Breast epithelium (tissue), 4 donors: ENCODE measurements at regions not wholly inside any gene's neighbourhood (a gene's known extent, or its start where the extent isn't known, plus 50 kb on each side); places are given as distances from the start of the nearest gene placed in this dataset.
A peak's percentile ranks its signal among the peaks of the same experiment; 100 is the strongest.

Experiments
- DNase-seq, 2 donors: peaks; one replicate each; pipeline ENCODE4 v3.0.0-alpha.2; 2019; ENCODE audit warnings: low spot score in 2 of 2
- H3K27ac ChIP-seq, 2 donors: fragments of 200-600 bp; sonication (generic) in 1 of 2; one replicate each; pipeline ENCODE4 v1.5.1; 2016 to 2019; ENCODE audit warnings: mild to moderate bottlenecking in 1 of 2
- H3K27me3 ChIP-seq, 2 donors: fragments of 200-600 bp; sonication (generic) in 1 of 2; one replicate each; pipeline versions ENCODE4 v1.5.1 to v1.6.0; 2017 to 2019; ENCODE audit warnings: control low read depth in 1 of 2, mild to moderate bottlenecking in 1 of 2
- H3K36me3 ChIP-seq: fragments of 200-600 bp; one replicate; pipeline ENCODE4 v1.5.1; 2019
- H3K4me1 ChIP-seq, 2 donors: fragments of 200-600 bp; sonication (generic); one replicate each; pipeline ENCODE4 v1.5.1; 2016 to 2019; ENCODE audit warnings: control low read depth in 1 of 2
- H3K4me3 ChIP-seq, 3 donors: fragments of 200-600 bp; sonication (generic); 1 replicate in 2 of 3; 2 replicates in 1 of 3; pipeline ENCODE4 v1.5.1; 2016 to 2019; ENCODE audit warnings: mild to moderate bottlenecking in 3 of 3, moderate library complexity in 2 of 3
- H3K9me3 ChIP-seq, 2 donors: fragments of 200-600 bp; sonication (generic) in 1 of 2; one replicate each; pipeline ENCODE4 v1.5.1; 2016 to 2019; ENCODE audit warnings: control low read depth in 1 of 2
- POLR2A ChIP-seq: fragments of 450-650 bp; IDR thresholded peaks from one replicate; pipeline ENCODE4 v1.6.1; 2016; ENCODE audit warnings: antibody characterized with exemption, mild to moderate bottlenecking, moderate library complexity
- POLR2AphosphoS5 ChIP-seq, 3 donors: sonication (generic); formaldehyde crosslinking; IDR thresholded peaks; one replicate each; pipeline ENCODE4 v1.6.1; 2017; ENCODE audit warnings: antibody characterized with exemption in 3 of 3
- intact Hi-C: fragments of 100-400 bp; cut with DNase I; formaldehyde crosslinking; loops from one replicate; pipeline ENCODE4 v1.15.1; 2023; ENCODE audit warnings: low total_unique reads
- TF ChIP-seq, protein P1 (sequence below), 3 donors: fragments of 450-650 bp; IDR thresholded peaks; one replicate each; pipeline ENCODE4 v1.5.1; 2016 to 2017; ENCODE audit warnings: antibody characterized with exemption in 3 of 3, mild to moderate bottlenecking in 3 of 3, moderate library complexity in 3 of 3

DNA sequence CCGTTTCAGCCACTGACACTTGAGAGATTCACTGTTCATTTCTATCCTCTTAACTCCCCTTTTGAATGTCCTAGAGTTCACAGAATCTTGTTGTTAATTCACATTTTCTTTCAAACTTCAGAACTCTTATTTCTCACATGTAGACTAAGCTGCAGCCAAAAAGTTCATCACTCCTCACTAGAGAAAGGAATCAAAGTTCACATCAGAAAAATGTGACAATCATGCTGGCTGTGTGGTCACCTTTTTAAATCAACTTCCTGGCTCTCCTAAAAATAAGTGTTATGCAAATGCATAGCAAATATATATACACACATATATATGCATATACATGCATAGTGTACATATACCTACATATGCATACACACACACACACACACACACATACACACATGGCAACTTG is 123.0 kb downstream of the CBLN4 start:
- Histone ChIP-seq H3K36me3 (no peaks in the 10 kb centered on the region), H3K27ac (no peak overlapping the region), H3K27me3 (no peaks in the 10 kb centered on the region), H3K9me3 (no peaks in the 10 kb centered on the region), H3K4me1 (no peaks in the 10 kb centered on the region), H3K4me3 (no peak overlapping the region)
- no peak for DNase-seq
- TF ChIP-seq POLR2AphosphoS5 (IDR thresholded peaks at IDR 0.05) (no peak), POLR2A (no peak)
- TF ChIP-seq, protein P1, sequence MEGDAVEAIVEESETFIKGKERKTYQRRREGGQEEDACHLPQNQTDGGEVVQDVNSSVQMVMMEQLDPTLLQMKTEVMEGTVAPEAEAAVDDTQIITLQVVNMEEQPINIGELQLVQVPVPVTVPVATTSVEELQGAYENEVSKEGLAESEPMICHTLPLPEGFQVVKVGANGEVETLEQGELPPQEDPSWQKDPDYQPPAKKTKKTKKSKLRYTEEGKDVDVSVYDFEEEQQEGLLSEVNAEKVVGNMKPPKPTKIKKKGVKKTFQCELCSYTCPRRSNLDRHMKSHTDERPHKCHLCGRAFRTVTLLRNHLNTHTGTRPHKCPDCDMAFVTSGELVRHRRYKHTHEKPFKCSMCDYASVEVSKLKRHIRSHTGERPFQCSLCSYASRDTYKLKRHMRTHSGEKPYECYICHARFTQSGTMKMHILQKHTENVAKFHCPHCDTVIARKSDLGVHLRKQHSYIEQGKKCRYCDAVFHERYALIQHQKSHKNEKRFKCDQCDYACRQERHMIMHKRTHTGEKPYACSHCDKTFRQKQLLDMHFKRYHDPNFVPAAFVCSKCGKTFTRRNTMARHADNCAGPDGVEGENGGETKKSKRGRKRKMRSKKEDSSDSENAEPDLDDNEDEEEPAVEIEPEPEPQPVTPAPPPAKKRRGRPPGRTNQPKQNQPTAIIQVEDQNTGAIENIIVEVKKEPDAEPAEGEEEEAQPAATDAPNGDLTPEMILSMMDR (IDR thresholded peaks at IDR 0.05) = no peak
- intact Hi-C loops = no loop called here

GRCh38 chr20:55881204-55881603 is 124.1 kb downstream of the CBLN4 start:
- no peak overlapping the region for H3K4me3 ChIP-seq
- no peaks in the 10 kb centered on the region for H3K27me3 ChIP-seq
- intact Hi-C loops = no loop called here
- no peaks in the 10 kb centered on the region for H3K4me1 ChIP-seq
- no peaks in the 10 kb centered on the region for H3K9me3 ChIP-seq
- TF ChIP-seq, protein P1 (IDR thresholded peaks at IDR 0.05) = no peak
- TF ChIP-seq POLR2AphosphoS5 (IDR thresholded peaks at IDR 0.05) (no peak), POLR2A (no peak)
- H3K36me3 ChIP-seq = no peaks in the 10 kb centered on the region
- peak overlapping the region in 1 of 2 donors; percentile 27 for H3K27ac ChIP-seq
- DNase-seq = no peak

- no peak for TF ChIP-seq POLR2A
- TF ChIP-seq POLR2AphosphoS5 (IDR thresholded peaks at IDR 0.05) = no peak
- TF ChIP-seq, protein P1 (IDR thresholded peaks at IDR 0.05) = no peak
These were observed 125.0 kb downstream of the CBLN4 start for GRCh38 chr20:55880361-55880760.

GRCh38 chr20:55855052-55855451 is 150.3 kb downstream of the CBLN4 start:
- H3K27me3 ChIP-seq = no peaks in the 10 kb centered on the region
- TF ChIP-seq, protein P1 (IDR thresholded peaks at IDR 0.05) = no peak
- TF ChIP-seq POLR2A = no peak
- no peak overlapping the region for H3K27ac ChIP-seq
- no peaks in the 10 kb centered on the region for H3K9me3 ChIP-seq
- H3K4me3 ChIP-seq = no peak overlapping the region
- DNase-seq = no peak
- no peaks in the 10 kb centered on the region for H3K4me1 ChIP-seq
- intact Hi-C loops = no loop called here
- no peaks in the 10 kb centered on the region for H3K36me3 ChIP-seq

More at GRCh38 chr20:55880361-55880760, 125.0 kb downstream of the CBLN4 start:
- peak overlapping the region in 1 of 3 donors; percentile 3 for H3K4me3 ChIP-seq
- no peak overlapping the region for H3K27ac ChIP-seq
- no peaks in the 10 kb centered on the region for H3K36me3 ChIP-seq
- peak in 1 of 2 donors; percentile 19 for DNase-seq
- no peaks in the 10 kb centered on the region for H3K4me1 ChIP-seq
- no peaks in the 10 kb centered on the region for H3K9me3 ChIP-seq
- H3K27me3 ChIP-seq = no peaks in the 10 kb centered on the region
- intact Hi-C loops = no loop called here

DNA sequence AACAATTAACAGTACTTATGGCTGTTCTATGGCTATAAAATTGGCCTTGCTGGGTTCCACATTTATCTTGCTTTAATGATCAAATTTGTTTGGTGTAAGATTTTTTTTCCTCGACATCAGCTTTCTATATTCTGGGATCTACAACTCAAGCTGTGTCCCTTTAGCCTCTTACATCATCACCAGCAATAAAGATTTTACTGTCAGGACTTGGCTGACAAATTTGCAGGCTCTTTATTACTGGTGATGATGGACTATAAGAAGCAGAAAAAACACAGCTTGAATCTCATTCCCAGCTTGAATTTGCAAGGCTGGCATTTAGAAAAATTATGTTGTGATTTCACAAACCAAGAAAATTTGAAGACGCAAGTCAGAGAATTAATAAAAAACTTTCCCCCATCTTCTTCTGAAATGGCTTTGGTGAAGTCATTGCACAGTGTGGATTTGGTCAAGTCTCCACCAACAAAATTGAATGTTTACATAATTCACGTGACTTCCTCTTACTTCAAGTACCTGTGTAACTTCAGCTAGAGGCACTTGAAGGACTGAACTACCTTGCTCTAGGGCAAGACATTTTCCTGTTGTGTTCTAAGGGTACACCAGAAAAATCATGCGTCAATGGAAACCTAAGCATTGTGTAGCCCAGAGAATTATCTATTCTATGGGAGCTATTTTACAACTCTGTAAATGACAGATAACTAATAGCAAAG is 175.0 kb downstream of the CBLN4 start:
- Histone ChIP-seq H3K4me1 (no peaks in the 10 kb centered on the region), H3K9me3 (peaks cover 0 to 11% of the 10 kb centered on the region in 2 donors), H3K27ac (no peak overlapping the region), H3K4me3 (no peak overlapping the region), H3K36me3 (no peaks in the 10 kb centered on the region), H3K27me3 (no peaks in the 10 kb centered on the region)
- TF ChIP-seq POLR2AphosphoS5 (IDR thresholded peaks at IDR 0.05) = no peak
- TF ChIP-seq, protein P1 (IDR thresholded peaks at IDR 0.05) = no peak
- TF ChIP-seq POLR2A = no peak
- intact Hi-C loops = no loop called here
- DNase-seq = no peak
